Keratinocyte (primary cell): ENCODE measurements at regions not wholly inside any gene's neighbourhood (a gene's known extent, or its start where the extent isn't known, plus 50 kb on each side); places are given as distances from the start of the nearest gene placed in this dataset.

Experiments
- DNase-seq: peaks from one replicate; pipeline ENCODE4 v3.0.0-alpha.2; 2011; ENCODE audit warnings: low read depth, missing footprints, low spot score
- FAIRE-seq: peaks from 2 replicates; lab custom pipeline; 2011; peaks lifted over from hg19 to GRCh38; lab: Jason Lieb, UNC
- H2AFZ ChIP-seq: 2 replicates; pipeline ENCODE4 v1.6.0; 2012; ENCODE audit warnings: low read length, control low read depth, inconsistent platforms; ENCODE audit not compliant: control insufficient read depth
- H3K27ac ChIP-seq: 2 replicates; pipeline ENCODE4 v1.5.1; 2011; ENCODE audit warnings: low read length; ENCODE audit not compliant: control insufficient read depth, insufficient read depth
- H3K27me3 ChIP-seq: 3 replicates; pipeline ENCODE4 v1.6.0; 2011; ENCODE audit warnings: low read length; ENCODE audit not compliant: control insufficient read depth, insufficient read depth; ENCODE audit errors: extremely low read depth
- H3K36me3 ChIP-seq, 2 experiments: 2 replicates in 1 of 2; 3 replicates in 1 of 2; pipeline ENCODE4 v1.5.1; 2011; ENCODE audit warnings: low read length in 2 of 2, mild to moderate bottlenecking in 1 of 2; ENCODE audit not compliant: control insufficient read depth in 2 of 2, insufficient read depth in 2 of 2; ENCODE audit errors: extremely low read depth in 1 of 2
- H3K4me1 ChIP-seq: 3 replicates; pipeline ENCODE4 v1.5.1; 2011; ENCODE audit warnings: low read length; ENCODE audit not compliant: control insufficient read depth, insufficient read depth; ENCODE audit errors: extremely low read depth
- H3K4me2 ChIP-seq: 3 replicates; pipeline ENCODE4 v1.6.0; 2011; ENCODE audit warnings: low read depth, low read length; ENCODE audit not compliant: control insufficient read depth, insufficient read depth; ENCODE audit errors: extremely low read depth
- H3K4me3 ChIP-seq, 3 experiments: fragments of 200-600 bp in 1 of 3; sonication (generic) in 1 of 3; 2 replicates in 2 of 3; 3 replicates in 1 of 3; pipeline ENCODE4 v1.5.1; 2011 to 2016; ENCODE audit warnings: low read length in 3 of 3, mild to moderate bottlenecking in 3 of 3, control low read depth in 2 of 3, inconsistent platforms in 1 of 3, low read depth in 1 of 3, mixed read lengths in 1 of 3, mixed run types in 1 of 3, moderate library complexity in 1 of 3; ENCODE audit not compliant: control insufficient read depth in 2 of 3, insufficient read depth in 2 of 3; ENCODE audit errors: extremely low read depth in 1 of 3
- H3K79me2 ChIP-seq: 2 replicates; pipeline ENCODE4 v1.6.0; 2012; ENCODE audit warnings: low read length; ENCODE audit not compliant: control insufficient read depth, insufficient read depth
- H3K9ac ChIP-seq: 3 replicates; pipeline ENCODE4 v1.6.0; 2011; ENCODE audit warnings: low read length; ENCODE audit not compliant: control insufficient read depth, insufficient read depth; ENCODE audit errors: extremely low read depth
- H3K9me1 ChIP-seq: 3 replicates; pipeline ENCODE4 v1.6.0; 2011; ENCODE audit warnings: low read length; ENCODE audit not compliant: control insufficient read depth, insufficient read depth; ENCODE audit errors: extremely low read depth
- H3K9me3 ChIP-seq: 2 replicates; pipeline ENCODE4 v1.5.1; 2012; ENCODE audit warnings: low read depth, low read length; ENCODE audit not compliant: control insufficient read depth
- H4K20me1 ChIP-seq: 3 replicates; pipeline ENCODE4 v1.6.0; 2011; ENCODE audit warnings: low read length; ENCODE audit not compliant: control insufficient read depth, insufficient read depth; ENCODE audit errors: extremely low read depth
- CTCF ChIP-seq, 3 experiments: IDR thresholded peaks in 1 of 3; conservative IDR thresholded peaks in 1 of 3; optimal IDR thresholded peaks in 1 of 3; 2 replicates in 2 of 3; 3 replicates in 1 of 3; pipeline versions ENCODE3 to v1.5.1; 2011; ENCODE audit warnings: low read length in 3 of 3, mild to moderate bottlenecking in 3 of 3, moderate library complexity in 2 of 3, control low read depth in 1 of 3, inconsistent platforms in 1 of 3; ENCODE audit not compliant: insufficient read depth in 2 of 3; ENCODE audit errors: extremely low read depth in 1 of 3
- EZH2 ChIP-seq: IDR thresholded peaks from one replicate; pipeline ENCODE4 v1.6.1; 2012; ENCODE audit warnings: inconsistent platforms, mild to moderate bottlenecking, low read length, moderate library complexity
- dilution Hi-C: fragments of 300-500 bp; cut with MboI; formaldehyde crosslinking; loops from one replicate; pipeline ENCODE4 v1.7.0; 2020; ENCODE audit warnings: low sequenced_read_pairs; ENCODE audit not compliant: extremely low pct_ligation_motif_present

- Histone ChIP-seq H3K4me1 (no peaks in the 10 kb centered on the region), H3K79me2 (no peaks in the 10 kb centered on the region), H3K4me3 (no peak overlapping the region), H3K36me3 (no peaks in the 10 kb centered on the region), H3K27me3 (no peaks in the 10 kb centered on the region), H3K9ac (no peak overlapping the region), H2AFZ (no peak overlapping the region), H3K9me1 (no peaks in the 10 kb centered on the region), H4K20me1 (no peaks in the 10 kb centered on the region), H3K27ac (no peak overlapping the region), H3K4me2 (no peak overlapping the region), H3K9me3 (no peaks in the 10 kb centered on the region)
- DNase-seq = no peak
- FAIRE-seq = no peak
- dilution Hi-C loops = no loop called here
- no peak for TF ChIP-seq EZH2
Measured at GRCh38 chr7:156585926-156586325, 54.6 kb upstream of the RNF32 start.

GRCh38 chr7:156585025-156585648 is 55.4 kb upstream of the RNF32 start:
- dilution Hi-C loops = no loop called here
- Histone ChIP-seq H3K79me2 (no peaks in the 10 kb centered on the region), H3K36me3 (no peaks in the 10 kb centered on the region), H3K27me3 (no peaks in the 10 kb centered on the region), H3K9me3 (no peaks in the 10 kb centered on the region), H4K20me1 (no peaks in the 10 kb centered on the region), H3K4me2 (no peak overlapping the region), H2AFZ (no peak overlapping the region), H3K9ac (no peak overlapping the region), H3K9me1 (no peaks in the 10 kb centered on the region), H3K4me3 (no peak overlapping the region), H3K4me1 (no peaks in the 10 kb centered on the region), H3K27ac (no peak overlapping the region)
- TF ChIP-seq EZH2 (no peak), CTCF (optimal IDR thresholded peaks at IDR 0.05 in 1 of 3, IDR thresholded peaks at IDR 0.05 in 1 of 3, conservative IDR thresholded peaks at IDR 0.05 in 1 of 3; ENCODE audit: extremely low read depth in 1 of 3, insufficient read depth in 2 of 3, low read length in 3 of 3) (no peak)
- DNase-seq = no peak
- no peak for FAIRE-seq

- Histone ChIP-seq H2AFZ (no peak overlapping the region), H3K4me3 (no peak overlapping the region), H3K4me1 (no peaks in the 10 kb centered on the region), H3K9me1 (no peaks in the 10 kb centered on the region), H3K79me2 (no peaks in the 10 kb centered on the region), H3K27me3 (no peaks in the 10 kb centered on the region), H4K20me1 (no peaks in the 10 kb centered on the region), H3K9ac (no peak overlapping the region), H3K36me3 (no peaks in the 10 kb centered on the region), H3K27ac (no peak overlapping the region), H3K9me3 (peaks cover 3% of the 10 kb centered on the region), H3K4me2 (no peak overlapping the region)
- FAIRE-seq (no peak), DNase-seq (no peak)
- no peak for TF ChIP-seq EZH2
- no peak for TF ChIP-seq CTCF (optimal IDR thresholded peaks at IDR 0.05 in 1 of 3, IDR thresholded peaks at IDR 0.05 in 1 of 3, conservative IDR thresholded peaks at IDR 0.05 in 1 of 3; ENCODE audit: extremely low read depth in 1 of 3, insufficient read depth in 2 of 3, low read length in 3 of 3)
- dilution Hi-C loops = no loop called here
Measured at GRCh38 chr7:156582591-156583123, 57.9 kb upstream of the RNF32 start.
